HCT116 (cell line): ENCODE measurements at regions not wholly inside any gene's neighbourhood (a gene's known extent, or its start where the extent isn't known, plus 50 kb on each side); places are given as distances from the start of the nearest gene placed in this dataset.

ENCODE experiments used
- ATAC-seq: fragments of 200-7000 bp; cut with Tn5 transposase; 2 replicates; pipeline ENCODE4 v1.9.1; 2020; ENCODE audit warnings: mild to moderate bottlenecking, moderate library complexity
- BruUV-seq: library from RNA; stranded (reverse); fragments of 400-500 nt; replicated peaks from 2 replicates; lab custom pipeline; 2021; lab: Mats Ljungman, UMichigan
- CTCF ChIA-PET: fragments of 300-600 bp; sonication (Branson Sonifier 250); formaldehyde crosslinking; loops from one replicate; lab custom pipeline; 2021; ENCODE audit warnings: antibody characterized with exemption; lab: Charles Lee
- POLR2A ChIA-PET: fragments of 300-600, 350-600 bp; sonication (Branson Sonifier 250); formaldehyde crosslinking; loops from one replicate; lab custom pipeline; 2021; ENCODE audit warnings: antibody characterized with exemption; lab: Charles Lee
- RAD21 ChIA-PET, 2 experiments: fragments of 300-600 bp; sonication (Branson Sonifier 250); formaldehyde crosslinking; loops; one replicate each; lab custom pipeline; 2023; ENCODE audit warnings: low total read pairs in 2 of 2; ENCODE audit not compliant: uncharacterized antibody in 2 of 2, unreplicated experiment in 2 of 2, low non-redundant PET in 1 of 2; lab: Charles Lee
- DNase-seq: peaks from one replicate; pipeline ENCODE4 v3.0.0-alpha.2; 2010; ENCODE audit warnings: low read depth, low spot score
- H2AFZ ChIP-seq: fragments of 200-600 bp; shearing (Covaris generic), sonication (generic); 2 replicates; pipeline ENCODE4 v1.6.1; 2017; ENCODE audit warnings: low read depth, mixed run types, mixed read lengths, antibody characterized with exemption, low read length; ENCODE audit not compliant: poor library complexity, severe bottlenecking
- H3K27ac ChIP-seq: 2 replicates; pipeline ENCODE4 v1.5.1; 2012; ENCODE audit warnings: low read depth, low read length
- H3K27me3 ChIP-seq: fragments of 200-600 bp; sonication (generic); 2 replicates; pipeline ENCODE4 v1.6.1; 2016; ENCODE audit warnings: mixed run types, low read length, mixed read lengths; ENCODE audit not compliant: insufficient read depth
- H3K36me3 ChIP-seq, 2 experiments: fragments of 200-500 bp in 1 of 2; fragments of 200-600 bp in 1 of 2; sonication (Bioruptor generic) in 1 of 2; sonication (generic) in 1 of 2; 2 replicates each; pipeline versions ENCODE4 v1.5.1 to v1.6.1; 2014 to 2016; ENCODE audit warnings: low read length in 2 of 2, inconsistent platforms in 1 of 2, mixed read lengths in 1 of 2, mixed run types in 1 of 2; ENCODE audit not compliant: insufficient read depth in 2 of 2, control insufficient read depth in 1 of 2
- H3K4me1 ChIP-seq, 2 experiments: fragments of 200-600 bp in 1 of 2; sonication (generic) in 1 of 2; 2 replicates each; pipeline versions ENCODE4 v1.5.1 to v1.6.1; 2012 to 2017; ENCODE audit warnings: low read length in 2 of 2, inconsistent platforms in 1 of 2, mild to moderate bottlenecking in 1 of 2, mixed read lengths in 1 of 2, mixed run types in 1 of 2, moderate library complexity in 1 of 2; ENCODE audit not compliant: insufficient read depth in 2 of 2, control insufficient read depth in 1 of 2
- H3K4me2 ChIP-seq: fragments of 200-600 bp; sonication (generic); 2 replicates; pipeline ENCODE4 v1.6.1; 2017; ENCODE audit warnings: mixed run types, low read length, mixed read lengths
- H3K4me3 ChIP-seq, 2 experiments: fragments of 200-600 bp in 1 of 2; sonication (generic) in 1 of 2; replicated peaks in 1 of 2; 2 replicates each; pipeline ENCODE4 v1.5.1; 2011 to 2016; ENCODE audit warnings: low read length in 2 of 2, control low read depth in 1 of 2, low read depth in 1 of 2, mild to moderate bottlenecking in 1 of 2, mixed read lengths in 1 of 2, mixed run types in 1 of 2
- H3K79me2 ChIP-seq: fragments of 200-600 bp; sonication (generic); 2 replicates; pipeline ENCODE4 v1.6.1; 2017; ENCODE audit warnings: mild to moderate bottlenecking, mixed run types, low read length, moderate library complexity, mixed read lengths; ENCODE audit not compliant: insufficient read depth
- H3K9ac ChIP-seq: fragments of 200-600 bp; sonication (generic); 2 replicates; pipeline ENCODE4 v1.6.1; 2016; ENCODE audit warnings: low read length, mixed read lengths
- H3K9me2 ChIP-seq: fragments of 200-600 bp; sonication (generic), shearing (Covaris generic); 2 replicates; pipeline ENCODE4 v1.6.1; 2017; ENCODE audit warnings: mixed run types, mild to moderate bottlenecking, moderate library complexity; ENCODE audit not compliant: insufficient read depth
- H3K9me3 ChIP-seq, 2 experiments: fragments of 200-500 bp in 1 of 2; fragments of 200-600 bp in 1 of 2; sonication (Bioruptor generic) in 1 of 2; sonication (generic) in 1 of 2; 2 replicates each; pipeline ENCODE4 v1.6.1; 2014 to 2017; ENCODE audit warnings: low read length in 2 of 2, mixed read lengths in 2 of 2, inconsistent platforms in 1 of 2, low read depth in 1 of 2, mild to moderate bottlenecking in 1 of 2, mixed run types in 1 of 2, moderate library complexity in 1 of 2; ENCODE audit not compliant: control insufficient read depth in 1 of 2, insufficient read depth in 1 of 2
- H4K20me1 ChIP-seq: fragments of 200-600 bp; sonication (generic), shearing (Covaris generic); 2 replicates; pipeline ENCODE4 v1.6.1; 2017; ENCODE audit warnings: mixed run types, mild to moderate bottlenecking, moderate library complexity; ENCODE audit not compliant: insufficient read depth
- ATF3 ChIP-seq: IDR thresholded peaks from 2 replicates; pipeline ENCODE4 v1.6.1; 2012
- CBX3 ChIP-seq: IDR thresholded peaks from 2 replicates; pipeline ENCODE4 v1.6.1; 2012; ENCODE audit warnings: low read depth
- EGR1 ChIP-seq: IDR thresholded peaks from 2 replicates; pipeline ENCODE4 v1.6.1; 2012; ENCODE audit warnings: low read depth
- ELF1 ChIP-seq: IDR thresholded peaks from 2 replicates; pipeline ENCODE4 v1.6.1; 2012; ENCODE audit warnings: low read depth, borderline replicate concordance
- EZH2phosphoT487 ChIP-seq: fragments of 200-600 bp; IDR thresholded peaks from 2 replicates; pipeline ENCODE4 v1.6.1; 2018; ENCODE audit warnings: antibody characterized with exemption, borderline replicate concordance
- FOSL1 ChIP-seq: IDR thresholded peaks from 2 replicates; pipeline ENCODE4 v1.6.1; 2012; ENCODE audit warnings: low read depth
- JUND ChIP-seq: IDR thresholded peaks from 2 replicates; pipeline ENCODE4 v1.6.1; 2012
- MAX ChIP-seq: IDR thresholded peaks from 2 replicates; pipeline ENCODE4 v1.6.1; 2012
- POLR2A ChIP-seq: IDR thresholded peaks from 2 replicates; pipeline ENCODE4 v1.7.0; 2011; ENCODE audit warnings: borderline replicate concordance; ENCODE audit not compliant: insufficient read depth, insufficient read length; ENCODE audit errors: extremely low read depth
- REST ChIP-seq: IDR thresholded peaks from 2 replicates; pipeline ENCODE4 v1.6.1; 2012; ENCODE audit warnings: low read depth
- SIN3A ChIP-seq: IDR thresholded peaks from 2 replicates; pipeline ENCODE4 v1.6.1; 2012; ENCODE audit warnings: low read depth
- SP1 ChIP-seq: IDR thresholded peaks from 2 replicates; pipeline ENCODE4 v1.6.1; 2012; ENCODE audit warnings: low read depth
- TCF7L2 ChIP-seq: IDR thresholded peaks from 2 replicates; pipeline ENCODE4 v1.7.0; 2011; ENCODE audit warnings: borderline replicate concordance, inconsistent platforms; ENCODE audit not compliant: insufficient read depth, insufficient read length; ENCODE audit errors: extremely low read depth
- YY1 ChIP-seq: IDR thresholded peaks from 2 replicates; pipeline ENCODE4 v1.6.1; 2011; ENCODE audit warnings: low read length, low read depth, moderate library complexity, mild to moderate bottlenecking; ENCODE audit not compliant: insufficient replicate concordance; ENCODE audit errors: extremely low read depth
- ZBTB33 ChIP-seq: IDR thresholded peaks from 2 replicates; pipeline ENCODE4 v1.6.1; 2011; ENCODE audit warnings: mild to moderate bottlenecking, low read length, moderate library complexity; ENCODE audit not compliant: insufficient replicate concordance; ENCODE audit errors: extremely low read depth
- ZFX ChIP-seq: fragments of 450-650 bp; IDR thresholded peaks from 2 replicates; pipeline ENCODE4 v1.6.1; 2017
- intact Hi-C: fragments of 100-400 bp; cut with micrococcal nuclease; formaldehyde crosslinking; loops from 2 replicates; pipeline ENCODE4 v1.10.0; 2022

- TF ChIP-seq EZH2phosphoT487 (no peak), ZFX (no peak), EGR1 (no peak), FOSL1 (no peak)
Measured at GRCh38 chr9:26219961-26220360, 541.7 kb upstream of the TUSC1 start (continued).

- H2AFZ ChIP-seq, result no peak overlapping the region
- no peak overlapping the region for H3K27ac ChIP-seq
- ChIA-PET POLR2A (no interaction called here), CTCF (no interaction called here), RAD21 (no interaction called here)
- H3K4me2 ChIP-seq, result no peak overlapping the region
- no peaks in the 10 kb centered on the region for H3K79me2 ChIP-seq
- DNase-seq (no peak), ATAC-seq (no peak)
- no peaks in the 10 kb centered on the region for H3K27me3 ChIP-seq
- TF ChIP-seq EZH2phosphoT487, result no peak
- no peak for TF ChIP-seq ELF1
- TF ChIP-seq YY1, result no peak
- no peak for TF ChIP-seq ZFX
- TF ChIP-seq EGR1, result no peak
- TF ChIP-seq ATF3, result no peak
- no peak for TF ChIP-seq JUND
- TF ChIP-seq SIN3A, result no peak
- no peak for TF ChIP-seq TCF7L2
- TF ChIP-seq POLR2A, result no peak
- TF ChIP-seq REST, result no peak
- TF ChIP-seq MAX, result no peak
- TF ChIP-seq CBX3, result no peak
- TF ChIP-seq FOSL1, result no peak
- no peak for TF ChIP-seq ZBTB33
- no peak for TF ChIP-seq SP1
- BruUV-seq, result no TSS peak
- H3K4me1 ChIP-seq, result no peaks in the 10 kb centered on the region
- H3K4me3 ChIP-seq, result no peak overlapping the region
- intact Hi-C loops, result no loop called here
- H3K9ac ChIP-seq, result no peak overlapping the region
- peaks cover 4 to 5% of the 10 kb centered on the region in 2 experiments; a peak in 2 of 4 replicates for H3K9me3 ChIP-seq
- no peaks in the 10 kb centered on the region for H4K20me1 ChIP-seq
- H3K9me2 ChIP-seq, result no peaks in the 10 kb centered on the region
- H3K36me3 ChIP-seq, result no peaks in the 10 kb centered on the region
Measured at GRCh38 chr9:26216702-26217101, 538.5 kb upstream of the TUSC1 start.
